ENCODE measurements at regions not wholly inside any gene's neighbourhood (a gene's known extent, or its start where the extent isn't known, plus 50 kb on each side); places are given as distances from the start of the nearest gene placed in this dataset.
"Not testable (repeated sequence)": the region's sequence is repeated elsewhere in the genome, so short reads cannot be mapped to it uniquely, and the experiment has no call there.

GRCh38 chr4:28113586-28113985 is 1252.9 kb downstream of the STIM2 start:
- not testable (repeated sequence) for DNase-seq

DNA sequence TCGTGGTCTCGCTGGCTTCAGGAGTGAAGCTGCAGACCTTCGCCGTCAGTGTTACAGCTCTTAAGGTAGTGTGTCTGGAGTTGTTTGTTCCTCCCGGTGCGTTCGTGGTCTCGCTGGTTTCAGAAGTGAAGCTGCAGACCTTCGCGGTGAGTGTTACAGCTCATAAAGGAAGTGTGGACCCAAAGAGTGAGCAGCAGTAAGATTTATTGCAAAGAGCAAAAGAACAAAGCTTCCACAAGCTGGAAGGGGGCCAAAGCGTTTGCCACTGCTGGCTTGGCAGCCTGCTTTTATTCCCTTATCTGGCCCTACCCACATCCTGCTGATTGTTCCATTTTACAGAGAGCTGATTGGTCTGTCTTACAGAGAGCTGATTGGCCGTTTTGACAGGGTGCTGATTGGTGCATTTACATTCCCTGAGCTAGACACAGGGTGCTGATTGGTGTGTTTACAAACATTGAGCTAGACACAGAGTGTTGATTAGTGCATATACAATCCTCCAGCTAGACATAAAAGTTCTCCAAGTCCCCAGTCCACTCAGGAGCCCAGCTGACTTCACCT is 1256.0 kb downstream of the STIM2 start:
- not testable (repeated sequence) for DNase-seq

GRCh38 chr4:28117084-28117682 is 1256.5 kb downstream of the STIM2 start:
- DNase-seq: no peak

GRCh38 chr4:28146191-28146590 is 1285.5 kb downstream of the STIM2 start:
- no peak for DNase-seq

- no peak for DNase-seq
These were observed 1287.6 kb downstream of the STIM2 start for GRCh38 chr4:28148221-28148620.

DNA sequence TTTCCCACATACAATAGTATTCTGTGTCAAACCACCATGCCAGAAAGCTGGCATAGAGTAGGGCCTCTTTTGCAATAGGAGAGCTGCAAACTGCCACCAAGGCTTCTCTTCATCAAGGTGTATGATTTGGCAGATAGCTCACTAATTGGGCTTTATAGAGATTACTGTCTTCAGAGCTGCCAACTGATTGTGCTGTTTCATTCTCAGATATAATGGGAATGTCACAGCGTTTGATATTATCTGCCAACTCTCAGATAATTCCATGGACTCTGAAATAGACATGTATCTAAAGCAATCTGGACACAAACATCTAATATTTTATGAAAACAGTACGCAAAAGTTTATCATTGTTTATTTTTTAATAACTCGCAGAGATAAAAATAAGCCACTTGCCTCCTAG is 1289.1 kb downstream of the STIM2 start:
- DNase-seq: no peak

DNA sequence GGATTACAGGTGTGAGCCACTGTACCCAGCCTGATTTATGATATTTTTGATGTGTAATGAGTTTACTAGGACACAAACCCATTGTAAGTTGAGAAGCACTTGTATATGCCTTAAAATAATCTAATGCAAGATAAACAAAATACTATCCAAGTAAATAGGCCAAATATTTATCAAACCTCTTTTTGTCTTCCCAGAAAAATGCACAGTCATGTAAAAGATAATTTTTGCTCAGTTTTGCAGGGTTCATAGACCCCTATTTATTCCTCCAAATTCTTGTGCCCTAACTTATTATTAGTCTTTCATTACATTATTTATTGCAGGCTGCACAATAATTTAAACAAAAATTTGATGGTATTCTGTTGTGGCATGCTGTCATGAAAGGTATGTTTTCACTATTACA is 1290.7 kb downstream of the STIM2 start:
- DNase-seq: no peak

- no peak for DNase-seq
These were observed 1306.8 kb downstream of the STIM2 start for GRCh38 chr4:28167411-28167810.

DNA sequence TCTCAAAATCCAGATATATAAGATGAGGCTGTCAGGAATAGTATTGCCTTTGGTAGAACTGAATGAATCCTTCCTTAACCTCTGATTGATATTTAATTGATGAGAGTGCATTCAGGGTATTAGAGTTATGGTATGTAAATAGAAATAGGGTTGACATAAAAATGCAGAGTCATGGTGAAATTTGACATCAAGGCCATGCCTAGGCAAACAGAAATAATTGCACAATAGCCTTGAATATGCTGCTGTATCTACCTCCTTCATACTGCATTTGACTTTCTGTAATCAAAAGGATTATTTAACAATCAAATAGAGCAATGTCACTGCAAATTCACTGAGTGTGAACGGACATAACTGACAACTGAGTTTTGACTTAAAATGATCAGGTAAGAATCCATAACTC is 1316.3 kb downstream of the STIM2 start:
- DNase-seq: no peak

GRCh38 chr4:28177641-28178040 is 1317.0 kb downstream of the STIM2 start:
- no peak for DNase-seq

GRCh38 chr4:28179126-28179525 is 1318.5 kb downstream of the STIM2 start:
- DNase-seq: no peak

DNA sequence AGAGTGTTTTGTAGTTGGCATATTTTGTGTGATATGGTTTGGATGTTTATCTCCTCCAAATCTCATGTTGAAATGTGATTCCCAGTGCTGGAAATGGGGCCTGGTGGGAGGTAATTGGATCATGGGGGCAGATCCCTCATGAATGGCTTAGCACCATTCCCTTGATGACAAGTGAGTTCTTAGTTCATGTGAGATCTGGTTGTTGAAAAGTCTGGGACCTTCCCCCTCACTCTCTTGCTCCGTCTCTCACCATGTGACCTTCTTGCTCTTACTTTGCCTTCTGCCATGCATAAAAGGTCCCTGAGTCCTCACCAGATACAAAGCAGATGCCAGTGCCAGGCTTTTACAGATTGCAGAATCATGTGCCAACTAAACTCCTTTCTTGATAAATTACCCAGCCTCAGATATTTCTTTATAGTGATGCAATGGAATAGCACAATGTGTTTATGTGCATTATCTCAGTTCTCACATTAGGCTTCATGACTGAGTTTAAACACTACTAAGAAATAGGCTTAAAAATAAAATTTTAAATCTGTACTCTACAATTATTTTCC is 1348.8 kb downstream of the STIM2 start:
- no peak for DNase-seq

DNA sequence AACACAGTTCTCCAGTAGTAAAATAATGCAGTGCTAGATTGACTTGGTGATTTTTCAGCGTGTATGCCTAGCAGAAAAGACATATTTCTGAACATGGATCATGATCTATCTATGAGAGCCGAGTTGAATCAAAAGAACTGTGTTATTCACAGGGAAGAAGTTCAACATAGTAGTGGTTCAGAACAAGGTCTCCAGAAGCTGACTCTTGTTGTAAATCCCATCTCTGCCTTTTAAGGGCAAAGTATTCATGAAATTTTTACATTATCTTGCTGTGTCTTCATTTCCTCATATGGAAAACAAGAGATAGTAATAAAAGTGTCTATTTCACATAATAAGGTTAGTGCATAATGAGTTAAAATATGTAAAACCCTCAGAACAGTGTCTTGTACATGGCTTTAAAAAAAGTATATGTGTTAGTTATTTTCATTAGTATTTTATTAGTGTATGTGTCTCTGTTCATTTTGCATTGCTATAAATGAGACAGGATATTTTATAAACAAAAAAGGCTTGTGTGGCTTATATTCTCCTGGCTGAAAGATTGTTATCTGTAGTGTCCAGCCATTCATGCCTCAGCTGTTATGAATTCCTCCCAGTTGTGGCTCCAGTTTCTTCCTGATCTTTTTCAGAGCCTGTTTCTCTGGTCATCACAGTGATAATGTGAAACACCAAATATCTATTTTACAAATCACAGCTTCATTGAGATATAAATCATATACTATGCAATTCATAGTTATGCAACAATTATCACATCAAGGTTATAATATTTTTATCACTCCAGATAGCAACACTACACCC is 1351.2 kb downstream of the STIM2 start:
- no peak for DNase-seq

GRCh38 chr4:28221536-28221935 is 1360.9 kb downstream of the STIM2 start:
- DNase-seq: no peak

DNA sequence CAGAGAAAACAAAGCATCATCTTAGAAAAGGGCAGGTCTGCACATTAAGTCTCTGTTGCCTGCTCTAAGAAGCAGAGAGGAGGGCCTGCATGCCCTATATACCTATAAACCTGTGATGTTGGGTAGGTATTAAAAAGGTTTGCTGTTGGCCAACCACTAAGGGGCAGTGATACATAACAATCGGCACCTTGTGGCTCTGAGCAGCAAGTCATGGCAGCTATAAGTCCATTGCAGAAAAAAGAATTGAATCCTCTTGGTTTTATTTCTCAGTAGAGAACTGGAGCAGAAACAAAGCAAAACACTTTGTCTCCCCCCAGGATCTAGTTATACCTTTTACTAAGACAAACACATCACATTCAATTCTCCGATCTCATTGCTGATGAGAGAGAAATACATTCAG is 1364.4 kb downstream of the STIM2 start:
- no peak for DNase-seq

DNA sequence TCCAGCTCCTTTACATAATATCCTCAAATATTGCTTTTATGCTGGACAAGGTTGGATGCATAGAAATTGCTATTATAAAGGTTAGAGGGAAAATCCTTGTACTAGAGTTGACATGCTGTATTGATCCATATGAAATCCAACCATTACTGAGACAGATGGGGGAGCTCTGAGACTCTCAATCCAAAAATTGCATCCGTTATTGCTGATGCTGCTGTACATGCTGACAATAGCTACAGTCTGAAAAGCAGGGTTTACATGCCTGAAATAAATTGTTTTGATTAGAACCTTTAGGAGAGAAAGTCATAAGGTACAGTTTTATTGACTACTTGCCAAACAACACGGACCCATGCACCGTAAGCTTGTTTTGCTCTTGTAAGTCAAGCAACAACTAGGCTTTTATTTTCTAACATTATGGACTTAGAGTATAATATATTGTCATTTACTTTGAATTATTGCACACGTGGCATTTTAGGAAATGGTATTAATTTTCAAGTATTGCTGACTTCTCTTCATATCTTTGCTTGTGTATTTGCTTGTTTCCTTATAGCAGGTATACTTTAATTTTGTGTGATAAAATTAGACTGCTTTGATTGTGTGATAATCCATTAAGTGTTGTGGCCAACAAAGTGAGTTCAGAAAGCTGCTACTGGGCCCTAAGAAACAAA is 1365.2 kb downstream of the STIM2 start:
- no peak for DNase-seq

DNA sequence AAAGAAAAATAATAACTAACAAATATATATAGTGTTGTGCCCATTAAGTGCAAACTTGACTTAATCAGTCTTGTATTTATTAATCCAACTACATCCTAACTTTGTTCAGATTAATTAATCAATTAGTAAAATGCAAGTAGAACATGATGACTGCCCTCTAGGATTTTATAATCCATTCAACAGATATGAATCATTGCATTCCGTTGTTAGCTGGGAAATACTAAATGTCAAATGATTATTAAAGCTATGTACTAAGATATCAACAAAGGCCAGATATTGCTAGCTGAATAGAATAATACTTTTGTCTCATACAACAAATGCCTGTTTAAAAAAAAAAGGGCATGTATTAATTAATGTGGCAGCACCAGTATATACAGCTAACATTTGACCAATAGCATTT is 1366.3 kb downstream of the STIM2 start:
- DNase-seq: no peak

- no peak for DNase-seq
These were observed 1367.1 kb downstream of the STIM2 start for GRCh38 chr4:28227764-28228163.

DNA sequence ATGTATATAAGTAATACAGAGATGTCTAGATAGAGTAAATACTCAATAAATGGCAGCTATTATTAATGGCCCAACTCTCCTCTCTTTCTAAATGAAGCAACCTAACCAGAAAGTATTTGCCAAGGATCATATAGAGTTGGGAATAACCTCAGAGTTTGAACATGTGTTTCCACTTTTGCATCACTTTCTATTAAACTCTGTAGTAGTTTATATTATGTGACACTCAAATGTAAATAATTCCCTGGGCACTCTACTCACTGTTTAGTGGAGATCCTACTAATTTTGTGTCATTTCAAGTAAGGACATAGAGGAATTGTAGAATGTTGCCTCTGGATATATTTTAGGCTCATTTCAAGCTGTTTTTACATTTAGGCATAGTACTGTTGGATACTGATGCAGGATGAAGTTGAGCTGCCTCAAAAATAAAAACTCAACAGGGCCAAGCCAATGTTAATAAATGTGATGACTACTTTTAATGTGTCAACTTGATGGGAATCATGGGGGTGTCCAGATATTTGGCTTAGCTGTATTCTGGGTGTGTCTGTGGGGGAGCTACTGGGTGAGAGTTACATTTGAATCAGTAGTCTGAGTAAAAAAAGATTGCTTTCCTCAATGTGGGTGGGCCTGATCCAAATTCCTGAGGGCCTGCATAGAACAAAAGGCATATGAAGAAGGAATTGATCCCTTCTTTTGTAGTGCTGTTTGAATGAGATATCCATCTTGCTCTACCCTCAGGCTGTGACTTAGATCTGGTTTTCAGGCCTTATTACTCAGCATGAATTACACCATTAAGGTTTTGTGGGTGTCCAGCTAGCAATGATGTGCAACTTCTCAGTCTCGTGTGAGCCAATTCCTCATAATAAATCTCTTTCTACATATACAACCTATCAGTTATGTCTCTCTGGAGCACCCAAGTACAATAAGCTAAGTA is 1368.2 kb downstream of the STIM2 start:
- no peak for DNase-seq

DNA sequence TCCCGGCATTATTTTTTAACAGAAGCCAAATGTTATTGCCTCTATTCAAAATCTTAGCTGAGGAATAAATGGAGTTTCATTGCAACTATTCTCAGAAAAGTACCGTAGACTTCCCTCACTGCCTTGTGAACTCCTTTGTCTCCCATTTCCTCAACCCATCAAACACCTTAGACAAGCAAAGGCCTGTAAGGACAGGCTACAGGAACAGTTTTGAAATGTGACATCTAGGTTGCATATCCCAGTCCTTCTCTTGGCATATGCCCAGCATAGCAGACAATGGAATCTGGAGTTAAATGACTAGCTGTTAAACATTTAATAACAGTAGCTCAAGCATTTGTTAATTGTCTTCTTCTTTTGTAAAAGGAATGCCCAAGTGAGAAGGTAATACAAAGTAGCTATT is 1371.7 kb downstream of the STIM2 start:
- no peak for DNase-seq

DNA sequence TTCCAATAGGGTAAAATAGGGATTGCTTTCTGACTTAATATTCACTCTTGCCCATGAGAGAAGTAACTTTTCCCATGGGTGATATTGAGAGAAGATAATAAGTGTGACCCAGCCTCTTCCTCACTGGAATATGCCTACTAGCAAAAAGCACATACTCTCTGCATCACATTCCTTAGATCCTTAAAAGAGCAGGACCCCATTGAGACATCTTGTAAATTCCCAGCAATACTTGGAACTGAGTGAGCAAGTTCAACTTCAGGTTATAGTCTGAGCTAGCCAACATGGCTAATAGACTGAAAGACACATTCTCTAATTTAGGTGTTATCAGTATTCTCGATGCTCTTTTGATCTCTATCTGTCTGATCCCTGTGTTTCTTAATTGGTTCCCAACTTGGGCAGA is 1372.3 kb downstream of the STIM2 start:
- DNase-seq: no peak

GRCh38 chr4:28233724-28234123 is 1373.1 kb downstream of the STIM2 start:
- DNase-seq: no peak

Data from NCI-H2227 treated with DMSO at 0.1 percent for 48 hours (cell line).